Neural progenitor cell (in vitro differentiated cells): ENCODE measurements at regions not wholly inside any gene's neighbourhood (a gene's known extent, or its start where the extent isn't known, plus 50 kb on each side); places are given as distances from the start of the nearest gene placed in this dataset.
"Not testable (repeated sequence)": the region's sequence is repeated elsewhere in the genome, so short reads cannot be mapped to it uniquely, and the experiment has no call there.

Experiments used
- DNase-seq: peaks from one replicate; pipeline ENCODE4 v3.0.0-alpha.2; 2016; ENCODE audit warnings: low spot score
- H2AFZ ChIP-seq: fragments of 200-600 bp; sonication (generic); replicated peaks from 2 replicates; pipeline ENCODE4 v1.6.1; 2016; ENCODE audit warnings: antibody characterized with exemption
- H3F3A ChIP-seq: fragments of 200-600 bp; sonication (generic); 2 replicates; pipeline ENCODE4 v1.6.1; 2016; ENCODE audit warnings: antibody characterized with exemption, low read depth
- H3K27ac ChIP-seq: fragments of 200-600 bp; sonication (generic); 2 replicates; pipeline ENCODE4 v1.5.1; 2016; ENCODE audit warnings: mild to moderate bottlenecking
- H3K27me3 ChIP-seq: fragments of 200-600 bp; sonication (generic); 2 replicates; pipeline ENCODE4 v1.6.1; 2016; ENCODE audit warnings: mild to moderate bottlenecking, moderate library complexity
- H3K36me3 ChIP-seq: fragments of 200-600 bp; sonication (generic); 2 replicates; pipeline ENCODE4 v1.5.1; 2016
- H3K4me1 ChIP-seq: fragments of 200-600 bp; sonication (generic); 2 replicates; pipeline ENCODE4 v1.6.1; 2016; ENCODE audit warnings: mixed run types
- H3K4me2 ChIP-seq: fragments of 200-600 bp; sonication (generic); 2 replicates; pipeline ENCODE4 v1.6.1; 2016
- H3K4me3 ChIP-seq: fragments of 200-600 bp; sonication (generic); 2 replicates; pipeline ENCODE4 v1.5.1; 2016
- H3K79me2 ChIP-seq: fragments of 200-600 bp; sonication (generic); 2 replicates; pipeline ENCODE4 v1.6.1; 2016; ENCODE audit warnings: low read depth
- H3K9ac ChIP-seq: fragments of 200-600 bp; sonication (generic); 2 replicates; pipeline ENCODE4 v1.6.1; 2016
- H3K9me3 ChIP-seq: fragments of 200-600 bp; sonication (generic); 2 replicates; pipeline ENCODE4 v1.5.1; 2016; ENCODE audit warnings: low read depth
- H4K20me1 ChIP-seq: fragments of 200-600 bp; sonication (generic); 2 replicates; pipeline ENCODE4 v1.6.1; 2016; ENCODE audit warnings: low read depth
- H3K27ac Mint-ChIP-seq: 3 replicates; pipeline ENCODE4 v1.8.0; 2021; ENCODE audit warnings: mixed read lengths
- H3K27me3 Mint-ChIP-seq: 2 replicates; pipeline ENCODE4 v1.8.0; 2022; ENCODE audit warnings: low read depth, mild to moderate bottlenecking, inconsistent platforms, moderate library complexity, mixed read lengths; ENCODE audit not compliant: insufficient read depth
- H3K36me3 Mint-ChIP-seq: 3 replicates; pipeline ENCODE4 v1.8.0; 2021; ENCODE audit warnings: mixed read lengths
- H3K4me1 Mint-ChIP-seq: 3 replicates; pipeline ENCODE4 v1.8.0; 2021; ENCODE audit warnings: mixed read lengths
- H3K4me3 Mint-ChIP-seq: 3 replicates; pipeline ENCODE4 v1.8.0; 2021; ENCODE audit warnings: mild to moderate bottlenecking, moderate library complexity, mixed read lengths
- H3K9me3 Mint-ChIP-seq: 3 replicates; pipeline ENCODE4 v1.8.0; 2020; ENCODE audit warnings: mixed read lengths
- CTCF ChIP-seq: fragments of 200-600 bp; sonication (generic); IDR thresholded peaks from 2 replicates; pipeline ENCODE4 v1.5.1; 2017; ENCODE audit warnings: antibody characterized with exemption, mild to moderate bottlenecking
- EZH2 ChIP-seq: fragments of 200-600 bp; sonication (generic); IDR thresholded peaks from 2 replicates; pipeline ENCODE4 v1.6.1; 2017; ENCODE audit warnings: antibody characterized with exemption, mild to moderate bottlenecking, moderate library complexity
- EZH2phosphoT487 ChIP-seq: fragments of 200-600 bp; sonication (generic); IDR thresholded peaks from 2 replicates; pipeline ENCODE4 v1.6.1; 2017; ENCODE audit warnings: antibody characterized with exemption

GRCh38 chr12:102334765-102335164, 137.1 kb upstream of the PMCH start:
- H3K27me3 Mint-ChIP-seq = peaks cover 3% of the 10 kb centered on the region

GRCh38 chr12:102331419-102331818, 133.8 kb upstream of the PMCH start:
- peaks cover 2% of the 10 kb centered on the region for H3K9me3 Mint-ChIP-seq
- Histone ChIP-seq H3K27ac (no peak overlapping the region), H2AFZ (no peak overlapping the region), H3K79me2 (no peaks in the 10 kb centered on the region), H3K9me3 (no peaks in the 10 kb centered on the region), H3K4me2 (no peak overlapping the region), H3K4me3 (no peak overlapping the region), H3K27me3 (no peaks in the 10 kb centered on the region), H3K36me3 (no peaks in the 10 kb centered on the region), H3K9ac (no peak overlapping the region), H3F3A (no peaks in the 10 kb centered on the region), H3K4me1 (no peaks in the 10 kb centered on the region), H4K20me1 (no peaks in the 10 kb centered on the region)
- no peak overlapping the region for H3K27ac Mint-ChIP-seq
- no peak for DNase-seq
- peaks cover 5% of the 10 kb centered on the region for H3K4me1 Mint-ChIP-seq
- no peak overlapping the region for H3K4me3 Mint-ChIP-seq
- no peaks in the 10 kb centered on the region for H3K36me3 Mint-ChIP-seq
- no peaks in the 10 kb centered on the region for H3K27me3 Mint-ChIP-seq
- TF ChIP-seq EZH2phosphoT487 (no peak), EZH2 (no peak), CTCF (no peak)

More at GRCh38 chr12:102334765-102335164, 137.1 kb upstream of the PMCH start:
- no peaks in the 10 kb centered on the region for H3K79me2 ChIP-seq
- TF ChIP-seq CTCF (no peak), EZH2 (no peak), EZH2phosphoT487 (no peak)
- no peaks in the 10 kb centered on the region for H3K27me3 ChIP-seq
- Mint-ChIP-seq H3K9me3 (peaks cover 3% of the 10 kb centered on the region), H3K4me3 (no peak overlapping the region), H3K36me3 (no peaks in the 10 kb centered on the region), H3K4me1 (no peaks in the 10 kb centered on the region), H3K27ac (no peak overlapping the region)
- DNase-seq = no peak
- H3K4me3 ChIP-seq = no peak overlapping the region
- H4K20me1 ChIP-seq = no peaks in the 10 kb centered on the region
- H2AFZ ChIP-seq = no peak overlapping the region
- H3K4me1 ChIP-seq = no peaks in the 10 kb centered on the region
- no peak overlapping the region for H3K27ac ChIP-seq
- H3K9ac ChIP-seq = no peak overlapping the region
- no peaks in the 10 kb centered on the region for H3F3A ChIP-seq
- H3K9me3 ChIP-seq = no peaks in the 10 kb centered on the region
- no peak overlapping the region for H3K4me2 ChIP-seq
- no peaks in the 10 kb centered on the region for H3K36me3 ChIP-seq

- no peaks in the 10 kb centered on the region for H3F3A ChIP-seq
- H3K9me3 ChIP-seq = no peaks in the 10 kb centered on the region
- H3K27ac ChIP-seq = no peak overlapping the region
- no peaks in the 10 kb centered on the region for H3K36me3 ChIP-seq
- Mint-ChIP-seq H3K4me3 (no peak overlapping the region), H3K27ac (no peak overlapping the region), H3K27me3 (no peaks in the 10 kb centered on the region), H3K9me3 (no peaks in the 10 kb centered on the region), H3K36me3 (no peaks in the 10 kb centered on the region), H3K4me1 (peaks cover 5% of the 10 kb centered on the region)
- no peak overlapping the region for H3K9ac ChIP-seq
- H3K79me2 ChIP-seq = no peaks in the 10 kb centered on the region
- DNase-seq = no peak
- no peak overlapping the region for H3K4me2 ChIP-seq
- no peaks in the 10 kb centered on the region for H3K4me1 ChIP-seq
- no peak overlapping the region for H3K4me3 ChIP-seq
- no peaks in the 10 kb centered on the region for H3K27me3 ChIP-seq
- TF ChIP-seq EZH2 (no peak), CTCF (no peak), EZH2phosphoT487 (no peak)
- H4K20me1 ChIP-seq = no peaks in the 10 kb centered on the region
- no peak overlapping the region for H2AFZ ChIP-seq
Measured at GRCh38 chr12:102329883-102330282, 132.2 kb upstream of the PMCH start.

- peaks cover 5% of the 10 kb centered on the region for H3K4me1 Mint-ChIP-seq
- H3K4me3 Mint-ChIP-seq = no peak overlapping the region
- Histone ChIP-seq H3K36me3 (no peaks in the 10 kb centered on the region), H3K4me2 (no peak overlapping the region), H2AFZ (no peak overlapping the region), H3K79me2 (no peaks in the 10 kb centered on the region), H3K27ac (no peak overlapping the region), H3K4me1 (peaks cover 5% of the 10 kb centered on the region), H3F3A (no peaks in the 10 kb centered on the region), H4K20me1 (no peaks in the 10 kb centered on the region), H3K9ac (no peak overlapping the region), H3K27me3 (no peaks in the 10 kb centered on the region), H3K9me3 (no peaks in the 10 kb centered on the region), H3K4me3 (no peak overlapping the region)
- no peaks in the 10 kb centered on the region for H3K9me3 Mint-ChIP-seq
- H3K27ac Mint-ChIP-seq = no peak overlapping the region
- no peak for DNase-seq
- TF ChIP-seq CTCF (no peak), EZH2 (no peak), EZH2phosphoT487 (no peak)
- H3K36me3 Mint-ChIP-seq = no peaks in the 10 kb centered on the region
- no peaks in the 10 kb centered on the region for H3K27me3 Mint-ChIP-seq
Measured at GRCh38 chr12:102326982-102327381, 129.3 kb upstream of the PMCH start.

GRCh38 chr12:102325108-102325507, 127.5 kb upstream of the PMCH start:
- not testable (repeated sequence) for DNase-seq, H3K36me3 ChIP-seq, H3F3A ChIP-seq, H3K27ac ChIP-seq, H3K4me1 ChIP-seq, H3K27ac Mint-ChIP-seq, H3K27me3 ChIP-seq, H3K4me1 Mint-ChIP-seq, H3K9me3 ChIP-seq, H3K9me3 Mint-ChIP-seq, H3K27me3 Mint-ChIP-seq, H4K20me1 ChIP-seq, H3K4me2 ChIP-seq, H3K4me3 ChIP-seq, H3K36me3 Mint-ChIP-seq, H3K79me2 ChIP-seq, H3K9ac ChIP-seq, H2AFZ ChIP-seq, H3K4me3 Mint-ChIP-seq
